ENCODE measurements at regions not wholly inside any gene's neighbourhood (a gene's known extent, or its start where the extent isn't known, plus 50 kb on each side); places are given as distances from the start of the nearest gene placed in this dataset.

DNA sequence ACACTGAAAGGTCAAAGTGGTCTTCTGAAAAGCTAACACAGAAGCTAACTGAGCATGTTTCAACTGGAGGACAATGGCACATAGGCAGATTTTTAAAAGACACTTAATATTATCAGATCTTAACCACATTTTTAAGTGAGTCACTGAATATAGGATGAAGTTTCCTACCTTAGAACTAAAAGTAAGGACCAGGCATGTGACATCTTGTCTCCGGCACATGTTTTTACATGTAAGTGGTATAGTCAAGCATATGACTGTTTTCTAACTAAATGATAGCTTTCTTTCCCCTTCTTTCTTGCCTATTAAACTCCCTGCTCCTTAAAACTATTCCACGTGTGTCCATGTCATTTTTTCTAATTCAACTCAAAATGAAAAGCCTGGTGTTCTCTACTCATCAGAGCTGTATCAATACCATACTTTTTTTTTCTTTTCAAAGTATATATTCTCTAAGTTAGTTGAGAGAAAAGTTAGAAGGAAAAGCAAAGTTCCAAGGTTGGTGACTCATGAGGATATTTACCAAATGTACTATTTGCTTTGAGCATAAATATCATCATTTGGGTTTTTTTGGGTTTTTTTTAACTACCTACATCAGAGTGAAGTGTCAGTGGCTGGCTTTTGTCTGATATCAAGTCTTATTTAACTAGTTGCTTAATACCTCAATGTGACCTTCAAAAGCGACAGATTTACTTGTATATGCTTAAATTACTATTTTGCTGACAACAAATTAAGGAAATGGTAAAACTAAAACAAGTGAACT lies 127.5 kb downstream of the CRPPA start:
- no peak for TF ChIP-seq POLR2A (IDR thresholded peaks at IDR 0.05)
- TF ChIP-seq, protein P1, sequence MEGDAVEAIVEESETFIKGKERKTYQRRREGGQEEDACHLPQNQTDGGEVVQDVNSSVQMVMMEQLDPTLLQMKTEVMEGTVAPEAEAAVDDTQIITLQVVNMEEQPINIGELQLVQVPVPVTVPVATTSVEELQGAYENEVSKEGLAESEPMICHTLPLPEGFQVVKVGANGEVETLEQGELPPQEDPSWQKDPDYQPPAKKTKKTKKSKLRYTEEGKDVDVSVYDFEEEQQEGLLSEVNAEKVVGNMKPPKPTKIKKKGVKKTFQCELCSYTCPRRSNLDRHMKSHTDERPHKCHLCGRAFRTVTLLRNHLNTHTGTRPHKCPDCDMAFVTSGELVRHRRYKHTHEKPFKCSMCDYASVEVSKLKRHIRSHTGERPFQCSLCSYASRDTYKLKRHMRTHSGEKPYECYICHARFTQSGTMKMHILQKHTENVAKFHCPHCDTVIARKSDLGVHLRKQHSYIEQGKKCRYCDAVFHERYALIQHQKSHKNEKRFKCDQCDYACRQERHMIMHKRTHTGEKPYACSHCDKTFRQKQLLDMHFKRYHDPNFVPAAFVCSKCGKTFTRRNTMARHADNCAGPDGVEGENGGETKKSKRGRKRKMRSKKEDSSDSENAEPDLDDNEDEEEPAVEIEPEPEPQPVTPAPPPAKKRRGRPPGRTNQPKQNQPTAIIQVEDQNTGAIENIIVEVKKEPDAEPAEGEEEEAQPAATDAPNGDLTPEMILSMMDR (IDR thresholded peaks at IDR 0.05 in 4 of 5, conservative IDR thresholded peaks at IDR 0.05 in 1 of 5): no peak
